Liver (tissue), 3 donors: ENCODE measurements at regions not wholly inside any gene's neighbourhood (a gene's known extent, or its start where the extent isn't known, plus 50 kb on each side); places are given as distances from the start of the nearest gene placed in this dataset.

Experiments used
- TAF1 ChIP-seq: conservative IDR thresholded peaks from 2 replicates; pipeline ENCODE4 v1.6.1; 2016; ENCODE audit warnings: antibody characterized with exemption, mild to moderate bottlenecking
- TF ChIP-seq, protein P1 (sequence below): IDR thresholded peaks from 2 replicates; pipeline ENCODE4 v1.6.1; 2016; ENCODE audit warnings: antibody characterized with exemption, mild to moderate bottlenecking
- TF ChIP-seq, protein P2 (sequence below): IDR thresholded peaks from 2 replicates; pipeline ENCODE4 v1.6.1; 2016; ENCODE audit warnings: antibody characterized with exemption
- TF ChIP-seq, protein P3 (sequence below): fragments of 150-350 bp; IDR thresholded peaks from 2 replicates; pipeline ENCODE4 v1.5.1; 2017; ENCODE audit warnings: improper control_type of control experiment, low read depth, low read length; ENCODE audit not compliant: missing input control
- donor health status: healthy.
- donor health status: healthy.

DNA sequence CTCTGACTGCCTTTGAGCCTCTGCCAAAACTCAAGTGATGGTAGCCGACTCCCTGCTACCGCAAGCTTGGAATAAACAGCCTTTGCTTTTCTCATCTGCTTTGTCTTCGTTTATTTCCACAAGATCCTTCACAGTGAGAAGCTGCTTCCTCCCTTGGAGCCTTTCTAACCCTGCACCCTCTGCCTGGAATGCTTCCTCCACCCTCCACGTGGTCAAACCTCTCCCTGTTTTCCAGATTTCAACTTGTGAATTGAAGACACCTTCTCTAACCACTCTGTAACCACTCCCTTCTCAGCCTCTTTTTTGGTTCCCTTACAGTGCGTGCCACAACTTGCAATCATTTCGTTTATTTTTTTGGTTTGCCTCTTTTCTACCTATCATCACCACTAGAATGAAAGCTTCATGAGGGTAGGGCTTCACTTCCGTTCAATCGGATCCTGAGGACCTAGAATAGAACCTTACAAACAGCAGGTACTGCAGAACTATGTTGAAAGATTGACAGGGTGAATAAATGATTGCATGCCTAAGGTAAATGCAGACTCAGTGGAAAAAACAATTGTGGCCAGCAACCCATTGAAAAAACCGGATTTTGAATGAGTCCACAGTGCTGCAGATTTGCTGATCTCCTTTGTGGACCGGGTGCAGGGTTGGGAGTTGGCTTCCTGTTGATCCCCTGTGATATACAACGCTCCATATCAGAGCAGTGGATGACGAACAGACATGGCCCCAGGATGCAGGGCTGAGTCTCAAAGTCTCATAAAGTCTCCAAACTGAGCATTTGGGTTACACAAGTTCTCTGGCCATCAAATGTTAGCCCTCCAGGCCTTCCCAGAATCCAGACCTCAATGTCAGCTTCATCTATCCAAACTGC lies 51.0 kb upstream of the HIVEP1 start:
- TF ChIP-seq, protein P1, sequence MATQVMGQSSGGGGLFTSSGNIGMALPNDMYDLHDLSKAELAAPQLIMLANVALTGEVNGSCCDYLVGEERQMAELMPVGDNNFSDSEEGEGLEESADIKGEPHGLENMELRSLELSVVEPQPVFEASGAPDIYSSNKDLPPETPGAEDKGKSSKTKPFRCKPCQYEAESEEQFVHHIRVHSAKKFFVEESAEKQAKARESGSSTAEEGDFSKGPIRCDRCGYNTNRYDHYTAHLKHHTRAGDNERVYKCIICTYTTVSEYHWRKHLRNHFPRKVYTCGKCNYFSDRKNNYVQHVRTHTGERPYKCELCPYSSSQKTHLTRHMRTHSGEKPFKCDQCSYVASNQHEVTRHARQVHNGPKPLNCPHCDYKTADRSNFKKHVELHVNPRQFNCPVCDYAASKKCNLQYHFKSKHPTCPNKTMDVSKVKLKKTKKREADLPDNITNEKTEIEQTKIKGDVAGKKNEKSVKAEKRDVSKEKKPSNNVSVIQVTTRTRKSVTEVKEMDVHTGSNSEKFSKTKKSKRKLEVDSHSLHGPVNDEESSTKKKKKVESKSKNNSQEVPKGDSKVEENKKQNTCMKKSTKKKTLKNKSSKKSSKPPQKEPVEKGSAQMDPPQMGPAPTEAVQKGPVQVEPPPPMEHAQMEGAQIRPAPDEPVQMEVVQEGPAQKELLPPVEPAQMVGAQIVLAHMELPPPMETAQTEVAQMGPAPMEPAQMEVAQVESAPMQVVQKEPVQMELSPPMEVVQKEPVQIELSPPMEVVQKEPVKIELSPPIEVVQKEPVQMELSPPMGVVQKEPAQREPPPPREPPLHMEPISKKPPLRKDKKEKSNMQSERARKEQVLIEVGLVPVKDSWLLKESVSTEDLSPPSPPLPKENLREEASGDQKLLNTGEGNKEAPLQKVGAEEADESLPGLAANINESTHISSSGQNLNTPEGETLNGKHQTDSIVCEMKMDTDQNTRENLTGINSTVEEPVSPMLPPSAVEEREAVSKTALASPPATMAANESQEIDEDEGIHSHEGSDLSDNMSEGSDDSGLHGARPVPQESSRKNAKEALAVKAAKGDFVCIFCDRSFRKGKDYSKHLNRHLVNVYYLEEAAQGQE = no peak
- no peak for TF ChIP-seq TAF1
- TF ChIP-seq, protein P2, sequence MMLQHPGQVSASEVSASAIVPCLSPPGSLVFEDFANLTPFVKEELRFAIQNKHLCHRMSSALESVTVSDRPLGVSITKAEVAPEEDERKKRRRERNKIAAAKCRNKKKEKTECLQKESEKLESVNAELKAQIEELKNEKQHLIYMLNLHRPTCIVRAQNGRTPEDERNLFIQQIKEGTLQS = no peak
- TF ChIP-seq, protein P3, sequence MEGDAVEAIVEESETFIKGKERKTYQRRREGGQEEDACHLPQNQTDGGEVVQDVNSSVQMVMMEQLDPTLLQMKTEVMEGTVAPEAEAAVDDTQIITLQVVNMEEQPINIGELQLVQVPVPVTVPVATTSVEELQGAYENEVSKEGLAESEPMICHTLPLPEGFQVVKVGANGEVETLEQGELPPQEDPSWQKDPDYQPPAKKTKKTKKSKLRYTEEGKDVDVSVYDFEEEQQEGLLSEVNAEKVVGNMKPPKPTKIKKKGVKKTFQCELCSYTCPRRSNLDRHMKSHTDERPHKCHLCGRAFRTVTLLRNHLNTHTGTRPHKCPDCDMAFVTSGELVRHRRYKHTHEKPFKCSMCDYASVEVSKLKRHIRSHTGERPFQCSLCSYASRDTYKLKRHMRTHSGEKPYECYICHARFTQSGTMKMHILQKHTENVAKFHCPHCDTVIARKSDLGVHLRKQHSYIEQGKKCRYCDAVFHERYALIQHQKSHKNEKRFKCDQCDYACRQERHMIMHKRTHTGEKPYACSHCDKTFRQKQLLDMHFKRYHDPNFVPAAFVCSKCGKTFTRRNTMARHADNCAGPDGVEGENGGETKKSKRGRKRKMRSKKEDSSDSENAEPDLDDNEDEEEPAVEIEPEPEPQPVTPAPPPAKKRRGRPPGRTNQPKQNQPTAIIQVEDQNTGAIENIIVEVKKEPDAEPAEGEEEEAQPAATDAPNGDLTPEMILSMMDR = no peak
